ENCODE measurements at regions not wholly inside any gene's neighbourhood (a gene's known extent, or its start where the extent isn't known, plus 50 kb on each side); places are given as distances from the start of the nearest gene placed in this dataset.
"Not testable (repeated sequence)": the region's sequence is repeated elsewhere in the genome, so short reads cannot be mapped to it uniquely, and the experiment has no call there.

DNA sequence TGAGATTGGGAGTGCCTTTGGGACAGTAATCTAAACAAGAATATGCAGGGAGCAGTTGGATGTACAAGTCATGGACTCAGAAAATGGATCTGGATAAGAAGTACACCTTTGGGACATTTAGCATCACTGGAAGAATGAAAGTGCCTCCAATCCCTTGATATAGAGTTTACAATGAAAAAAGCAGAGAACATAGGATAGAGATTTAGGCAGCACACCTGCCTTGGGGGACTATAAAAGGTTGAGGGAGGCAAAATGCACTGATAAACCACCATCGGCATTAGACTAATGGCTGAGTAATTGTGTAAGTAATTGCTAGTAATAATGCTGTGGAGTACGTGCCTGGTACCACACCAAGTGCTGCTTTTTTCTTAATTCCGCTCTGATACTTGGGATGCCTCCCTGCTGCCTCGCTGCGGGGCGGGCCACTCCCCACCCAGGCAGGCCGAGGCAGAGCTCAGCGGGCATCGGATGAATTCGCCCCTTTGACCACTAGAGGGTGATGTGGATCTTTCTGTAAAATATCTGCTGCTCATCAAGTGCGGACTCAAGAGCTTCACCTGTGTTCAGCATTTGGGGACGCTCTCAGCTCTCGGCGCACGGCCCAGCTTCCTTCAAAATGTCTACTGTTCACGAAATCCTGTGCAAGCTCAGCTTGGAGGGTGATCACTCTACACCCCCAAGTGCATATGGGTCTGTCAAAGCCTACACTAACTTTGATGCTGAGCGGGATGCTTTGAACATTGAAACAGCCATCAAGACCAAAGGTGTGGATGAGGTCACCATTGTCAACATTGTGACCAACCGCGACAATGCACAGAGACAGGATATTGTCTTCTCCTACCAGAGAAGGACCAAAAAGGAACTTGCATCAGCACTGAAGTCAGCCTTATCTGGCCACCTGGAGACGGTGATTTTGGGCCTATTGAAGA lies 99.9 kb downstream of the ANKRD18B start:
- peak; percentile 89 for DNase-seq (ENCODE audit: low spot score)

GRCh38 chr9:33628318-33628717 lies 104.3 kb downstream of the ANKRD18B start:
- not testable (repeated sequence) for DNase-seq (ENCODE audit: low spot score)

DNA sequence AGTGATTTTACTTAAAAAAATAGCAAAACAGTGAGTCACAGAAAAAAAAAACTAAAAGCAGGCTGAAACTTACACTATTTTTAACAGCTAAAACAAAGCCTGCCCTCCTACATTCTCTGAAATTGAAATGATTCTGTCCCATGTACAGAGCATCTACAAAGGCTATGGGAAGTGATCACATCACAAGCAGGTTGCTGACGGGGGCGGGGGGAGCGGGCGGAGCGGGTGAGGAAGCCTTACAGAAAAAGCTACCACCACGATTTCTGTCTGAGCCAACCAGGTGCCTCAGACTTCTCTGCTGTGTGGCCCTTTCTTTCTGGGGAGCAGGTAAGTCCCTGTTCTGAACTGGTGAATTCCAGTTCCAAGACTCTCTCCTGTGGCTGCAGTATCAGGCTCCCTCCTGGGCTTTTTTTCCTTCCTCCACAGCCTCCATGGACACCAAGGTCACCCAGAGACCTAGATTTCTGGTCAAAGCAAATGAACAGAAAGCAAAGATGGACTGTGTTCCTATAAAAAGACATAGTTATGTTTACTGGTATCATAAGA lies 104.9 kb downstream of the ANKRD18B start:
- no peak for DNase-seq (ENCODE audit: low spot score)

DNA sequence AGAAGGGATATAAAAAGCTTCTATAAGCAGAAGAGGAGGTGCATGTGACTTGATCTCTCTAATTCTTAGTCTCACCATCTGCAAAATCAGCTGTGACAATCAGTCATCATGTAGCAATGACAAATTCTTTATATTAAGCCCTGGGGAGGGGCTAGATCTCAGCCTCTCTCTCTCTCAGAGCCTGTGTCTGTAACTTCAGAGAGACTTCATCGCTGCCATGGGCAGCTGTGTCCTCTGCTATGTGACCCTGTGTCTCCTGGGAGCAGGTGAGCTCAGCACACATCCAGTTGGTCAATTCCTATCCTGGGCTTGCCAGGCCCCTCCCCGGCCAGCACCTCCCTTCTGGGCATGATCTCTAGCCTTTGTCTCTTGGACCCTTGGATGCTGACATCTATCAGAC lies 109.6 kb downstream of the ANKRD18B start:
- no peak for DNase-seq (ENCODE audit: low spot score)

DNA sequence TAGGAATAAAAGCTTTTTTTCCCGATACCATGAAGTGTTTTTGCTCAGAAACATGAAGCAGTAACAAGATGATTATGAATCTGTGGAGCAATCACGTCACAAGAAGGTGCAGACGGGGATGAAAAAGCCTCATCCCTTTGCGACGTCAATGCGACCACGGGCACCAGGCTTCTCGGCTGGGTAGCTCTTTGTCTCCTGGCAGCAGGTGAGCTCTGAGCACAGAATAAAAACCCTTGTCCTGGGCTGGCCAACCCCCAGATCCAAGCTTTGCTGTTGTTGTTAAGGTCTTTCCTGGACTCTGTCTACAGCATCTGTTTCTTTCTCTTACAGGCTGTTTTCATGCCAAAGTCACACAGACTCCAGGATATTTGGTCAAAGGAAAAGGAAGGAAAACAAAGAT lies 113.8 kb downstream of the ANKRD18B start:
- peak; percentile 28 for DNase-seq (ENCODE audit: low spot score)

- DNase-seq (ENCODE audit: low spot score), result no peak
These were observed 114.4 kb downstream of the ANKRD18B start for GRCh38 chr9:33638391-33638915.

GRCh38 chr9:33645706-33646105 lies 121.7 kb downstream of the ANKRD18B start:
- DNase-seq (ENCODE audit: low spot score), result no peak

GRCh38 chr9:33649463-33649862 lies 125.4 kb downstream of the ANKRD18B start:
- DNase-seq (ENCODE audit: low spot score), result no peak

DNA sequence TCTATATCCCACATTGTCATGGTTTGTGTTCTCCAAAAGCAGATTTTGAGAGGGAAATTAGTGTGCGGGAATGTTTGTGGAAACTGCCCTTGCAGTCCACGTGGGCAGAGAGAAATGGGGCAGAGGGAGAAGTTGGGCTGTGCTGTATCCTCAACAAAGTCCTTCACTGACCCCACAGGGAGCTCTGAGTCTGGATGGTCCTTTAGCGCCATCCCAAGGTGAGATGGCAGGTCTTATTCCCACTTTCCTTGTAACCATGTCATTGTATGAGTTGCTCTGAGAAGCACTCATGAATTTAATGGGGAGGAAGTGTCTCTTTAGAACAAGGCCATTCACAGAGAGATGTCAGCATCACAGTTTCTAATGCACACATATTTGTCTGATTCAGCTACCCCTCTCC lies 127.1 kb downstream of the ANKRD18B start:
- no peak for DNase-seq (ENCODE audit: low spot score)

DNA sequence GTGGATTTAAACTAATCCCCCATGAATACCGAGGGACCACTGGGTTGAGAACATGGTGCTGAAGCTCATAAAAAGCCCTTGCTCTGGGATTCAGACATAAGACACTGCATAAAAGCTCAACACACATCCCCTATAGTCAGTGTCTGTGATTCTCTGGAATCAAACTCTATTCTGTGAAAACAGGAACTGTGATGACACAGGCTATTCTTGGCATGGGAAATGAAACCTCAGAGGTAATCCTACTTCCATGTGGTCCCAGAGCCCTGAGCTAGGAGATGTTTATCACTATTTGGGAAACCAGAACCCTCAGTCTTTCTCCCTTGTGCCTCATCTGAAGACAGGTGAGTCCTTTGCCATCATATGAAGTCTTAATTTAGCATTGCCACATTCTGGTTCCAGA lies 135.4 kb upstream of the PRSS3 start:
- DNase-seq (ENCODE audit: low spot score), result no peak

- DNase-seq (ENCODE audit: low spot score), result no peak
These were observed 134.6 kb upstream of the PRSS3 start for GRCh38 chr9:33660772-33661171.

GRCh38 chr9:33661176-33661575 lies 134.2 kb upstream of the PRSS3 start:
- DNase-seq (ENCODE audit: low spot score), result no peak

- DNase-seq (ENCODE audit: low spot score), result no peak
These were observed 132.5 kb upstream of the PRSS3 start for GRCh38 chr9:33662871-33663270.

DNA sequence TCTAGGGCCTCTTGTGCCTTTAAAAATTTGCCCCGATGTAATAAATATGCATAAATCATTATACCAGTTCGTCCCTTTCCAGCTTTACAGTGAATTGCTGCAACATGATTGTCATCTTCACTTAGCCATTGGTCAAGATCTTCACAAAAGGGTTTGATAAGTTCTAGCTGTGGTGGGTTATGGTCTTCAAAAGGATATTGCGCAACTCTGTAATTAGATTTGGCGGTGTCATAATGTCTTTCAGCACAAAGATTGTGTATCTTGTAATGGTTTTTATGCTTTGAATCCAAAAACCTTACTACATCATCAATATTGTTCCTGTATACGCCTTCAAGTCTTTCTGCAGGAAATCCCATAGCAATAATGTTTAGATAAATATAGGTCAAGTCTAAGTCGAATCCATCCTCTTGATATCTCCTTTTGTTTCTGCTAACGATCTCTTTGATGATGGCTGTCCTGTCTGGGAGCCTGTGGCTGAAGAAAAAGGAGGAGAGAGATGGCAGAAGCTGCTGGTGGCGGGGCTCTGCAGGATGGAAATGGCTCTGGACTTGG lies 119.1 kb upstream of the PRSS3 start:
- not testable (repeated sequence) for DNase-seq (ENCODE audit: low spot score)

- peak; percentile 65 for DNase-seq (ENCODE audit: low spot score)
These were observed 118.4 kb upstream of the PRSS3 start for GRCh38 chr9:33676746-33677505.

GRCh38 chr9:33677506-33677809 lies 117.9 kb upstream of the PRSS3 start:
- no peak for DNase-seq (ENCODE audit: low spot score)

DNA sequence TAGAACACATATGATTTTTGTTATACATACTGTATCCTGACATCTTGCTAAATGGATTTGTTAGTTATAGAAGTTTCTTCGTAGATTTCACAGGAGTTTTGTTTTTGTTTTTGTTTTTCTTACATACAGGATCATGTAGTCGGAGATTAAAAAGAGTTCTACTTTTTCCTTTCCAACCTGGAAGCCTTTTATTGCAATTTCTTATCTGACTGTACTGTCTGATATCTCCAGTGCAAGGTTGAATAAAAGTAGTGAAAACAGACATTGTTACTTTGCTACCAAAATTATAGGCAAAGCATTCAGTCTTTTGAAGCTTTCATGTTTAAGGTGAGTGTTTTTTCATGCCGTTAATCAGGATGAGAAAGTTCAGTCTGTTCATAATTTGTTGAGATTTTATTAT lies 117.4 kb upstream of the PRSS3 start:
- no peak for DNase-seq (ENCODE audit: low spot score)

- DNase-seq (ENCODE audit: low spot score), result no peak
These were observed 112.8 kb upstream of the PRSS3 start for GRCh38 chr9:33682551-33682950.

GRCh38 chr9:33684831-33685230 lies 110.5 kb upstream of the PRSS3 start:
- no peak for DNase-seq (ENCODE audit: low spot score)

GRCh38 chr9:33686942-33687341 lies 108.4 kb upstream of the PRSS3 start:
- DNase-seq (ENCODE audit: low spot score), result no peak

DNA sequence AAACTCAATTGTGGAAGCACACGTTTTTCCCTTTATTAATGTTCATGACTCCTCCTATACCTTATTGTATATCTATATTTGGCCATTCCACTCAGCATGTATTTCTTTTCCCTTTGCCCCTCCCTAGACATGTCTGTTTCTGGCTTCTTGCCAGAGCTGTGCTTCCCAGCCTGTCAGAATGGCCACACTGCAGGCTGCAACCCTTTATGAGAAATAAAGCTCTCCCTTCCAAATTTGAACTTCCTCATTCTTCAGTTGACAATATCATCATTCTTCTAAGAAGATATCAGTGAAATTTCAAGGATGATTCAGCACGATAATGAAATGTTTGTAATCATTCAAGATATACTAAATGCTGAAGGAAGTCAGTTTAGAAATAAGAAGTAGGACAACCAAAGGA lies 107.6 kb upstream of the PRSS3 start:
- DNase-seq (ENCODE audit: low spot score), result no peak

DNA sequence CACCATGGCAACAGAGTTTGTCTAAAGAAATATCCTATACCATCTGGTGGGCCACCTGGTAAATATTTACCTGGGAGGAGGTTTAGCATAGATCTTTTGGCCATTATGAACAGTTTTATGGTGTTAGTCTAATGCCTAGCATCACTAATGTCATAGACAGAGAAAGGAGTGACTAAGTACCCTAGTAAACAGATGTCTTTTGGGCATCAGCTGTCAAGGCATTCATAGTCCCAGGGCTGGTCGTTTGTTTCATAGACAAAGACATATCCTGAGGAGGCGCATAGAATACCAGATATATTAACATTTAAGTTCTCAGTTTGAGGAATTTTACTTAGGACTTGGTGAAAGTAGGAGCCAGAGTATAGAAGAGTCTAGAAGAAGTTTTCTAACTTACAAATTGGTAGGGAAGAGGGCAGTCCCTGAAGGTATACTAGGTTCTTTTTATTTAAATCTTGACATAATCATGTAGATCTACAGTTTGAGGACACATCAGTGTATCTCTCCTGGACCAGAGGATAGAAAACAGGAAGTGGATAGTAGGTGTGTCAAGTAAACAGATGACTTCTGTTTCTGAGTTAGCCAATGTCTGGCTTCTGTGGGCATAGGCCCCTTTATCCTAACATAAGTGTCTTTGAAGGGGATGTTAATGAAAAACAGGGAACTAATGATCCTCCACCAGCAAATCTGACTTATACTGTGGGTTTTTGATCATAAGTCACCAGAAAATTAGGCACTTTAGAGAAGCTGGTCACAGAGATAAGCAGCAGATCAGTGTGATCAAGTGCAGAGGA lies 105.0 kb upstream of the PRSS3 start:
- DNase-seq (ENCODE audit: low spot score), result no peak

Measured in iPS-NIHi11 (cell line).